MM.1S (cell line): ENCODE measurements at regions not wholly inside any gene's neighbourhood (a gene's known extent, or its start where the extent isn't known, plus 50 kb on each side); places are given as distances from the start of the nearest gene placed in this dataset.

Experiments used
- CTCF ChIP-seq: fragments of 300-600 bp; sonication (generic); IDR thresholded peaks from 2 replicates; pipeline ENCODE4 v1.5.1; 2016; ENCODE audit warnings: antibody characterized with exemption, low read length, mixed read lengths
- EZH2 ChIP-seq: fragments of 300-600 bp; sonication (generic); optimal IDR thresholded peaks from 2 replicates; pipeline ENCODE3; 2017; ENCODE audit warnings: low read depth, mild to moderate bottlenecking, antibody characterized with exemption, low read length, mixed read lengths

- TF ChIP-seq CTCF (no peak), EZH2 (no peak)
These were observed 407.6 kb upstream of the PFKP start for GRCh38 chr10:2659660-2660209.
